Hypothalamus (tissue), 51 donors: ENCODE measurements at regions not wholly inside any gene's neighbourhood (a gene's known extent, or its start where the extent isn't known, plus 50 kb on each side); places are given as distances from the start of the nearest gene placed in this dataset.

Source experiments
- DNase-seq, 51 donors: peaks; one replicate each; lab custom pipeline; 2025; lab: John Stamatoyannopoulos, UW

GRCh38 chr4:182973511-182973911 lies 56.3 kb upstream of the DCTD start:
- no peak for DNase-seq

- DNase-seq: no peak
Measured at GRCh38 chr4:182971702-182972101, 54.5 kb upstream of the DCTD start.

- DNase-seq: no peak
Measured at GRCh38 chr4:182969651-182970279, 52.6 kb upstream of the DCTD start.

GRCh38 chr4:182968917-182969650 lies 51.9 kb upstream of the DCTD start:
- no peak for DNase-seq

DNA sequence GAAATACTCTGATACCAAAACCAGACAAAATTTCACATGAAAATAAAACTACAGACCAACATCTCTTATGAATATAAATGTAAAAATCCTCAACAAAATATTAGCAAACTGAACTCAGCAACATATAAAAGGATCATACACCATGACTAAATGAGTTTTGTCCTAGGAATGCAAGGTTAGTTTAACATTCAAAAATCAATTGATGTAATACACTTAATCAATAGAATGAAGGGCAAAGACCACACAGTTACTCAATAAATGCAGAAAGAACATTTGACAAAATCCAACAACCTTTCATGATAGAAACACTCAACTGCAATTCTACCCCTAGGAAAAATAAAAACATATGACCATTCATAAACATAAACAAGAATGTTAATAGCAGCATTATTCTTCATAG lies 50.2 kb upstream of the DCTD start:
- DNase-seq: no peak
